NCI-H748 treated with DMSO at 0.1 percent for 48 hours (cell line): ENCODE measurements at regions not wholly inside any gene's neighbourhood (a gene's known extent, or its start where the extent isn't known, plus 50 kb on each side); places are given as distances from the start of the nearest gene placed in this dataset.

Experiments used
- DNase-seq: peaks from one replicate; lab custom pipeline; 2025; lab: John Stamatoyannopoulos, UW

GRCh38 chr11:8323161-8323935, 59.7 kb upstream of the LMO1 start:
- DNase-seq: no peak

- no peak for DNase-seq
Measured at GRCh38 chr11:8321876-8322275, 58.2 kb upstream of the LMO1 start.

GRCh38 chr11:8320076-8320475, 56.4 kb upstream of the LMO1 start:
- DNase-seq: no peak

- DNase-seq: no peak
Measured at GRCh38 chr11:8318536-8318935, 54.9 kb upstream of the LMO1 start.

GRCh38 chr11:8317159-8317558, 53.5 kb upstream of the LMO1 start:
- no peak for DNase-seq

GRCh38 chr11:8315954-8316353, 52.3 kb upstream of the LMO1 start:
- DNase-seq: no peak

GRCh38 chr11:8315463-8315862, 51.8 kb upstream of the LMO1 start:
- no peak for DNase-seq

DNA sequence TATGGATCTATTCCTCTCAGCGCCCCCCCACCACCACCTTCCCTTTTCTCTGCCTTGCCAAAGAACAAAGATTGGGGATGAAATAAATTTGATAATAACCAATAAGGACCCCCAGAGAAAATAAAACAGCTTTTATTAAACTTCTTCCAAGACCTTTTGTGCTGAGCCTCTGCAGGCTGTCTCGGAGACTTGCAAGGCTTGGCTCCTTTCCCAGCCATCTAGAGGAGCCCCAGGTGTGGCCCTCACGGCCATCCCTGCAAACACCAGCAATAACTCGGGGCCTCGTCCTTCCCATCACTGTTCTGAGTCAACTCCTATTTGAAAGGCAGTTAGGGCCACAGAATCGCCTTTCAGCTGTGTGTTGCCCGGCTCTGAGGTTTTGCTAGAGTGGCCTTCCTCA, 51.2 kb upstream of the LMO1 start:
- DNase-seq: no peak

DNA sequence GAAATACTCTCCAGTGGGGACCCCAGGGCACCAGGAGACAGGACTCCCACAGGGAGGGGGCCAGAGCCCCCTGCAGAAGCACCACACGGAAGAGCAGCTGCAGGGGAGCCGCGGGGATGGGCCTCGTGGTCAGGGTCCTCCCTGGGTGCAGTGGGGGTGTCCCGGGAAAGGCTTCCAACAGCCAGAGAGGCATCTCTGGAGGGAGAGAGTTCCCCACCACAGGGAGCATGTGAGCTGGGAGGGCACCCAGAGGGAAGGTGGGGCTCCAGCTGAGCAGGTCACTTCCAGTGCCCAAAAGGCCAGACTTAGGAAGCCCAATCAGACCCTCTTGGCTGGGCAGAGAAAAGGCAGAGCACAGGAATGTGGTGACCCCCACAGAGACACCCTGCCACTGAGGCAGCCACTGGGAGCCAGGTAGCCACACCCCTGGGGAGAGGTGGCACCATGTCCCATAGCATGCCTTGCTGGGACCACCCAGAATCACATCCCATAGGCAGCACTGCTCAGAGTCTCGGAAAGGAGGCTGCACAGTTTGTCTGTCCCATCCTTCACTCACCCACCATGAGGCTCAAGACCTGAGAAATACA, 49.9 kb upstream of the LMO1 start:
- DNase-seq: no peak
